HEK293T (cell line): ENCODE measurements at regions not wholly inside any gene's neighbourhood (a gene's known extent, or its start where the extent isn't known, plus 50 kb on each side); places are given as distances from the start of the nearest gene placed in this dataset.
"Not testable (repeated sequence)": the region's sequence is repeated elsewhere in the genome, so short reads cannot be mapped to it uniquely, and the experiment has no call there.

ENCODE experiments used
- CTCF ChIA-PET: fragments of 350-600 bp; formaldehyde crosslinking; extraction: SDS; loops from one replicate; lab custom pipeline; 2021; ENCODE audit warnings: antibody characterized with exemption, inconsistent platforms; lab: Yijun Ruan, JAX
- POLR2A ChIA-PET: fragments of 350-600 bp; formaldehyde crosslinking; extraction: SDS; loops from one replicate; lab custom pipeline; 2020; ENCODE audit warnings: antibody characterized with exemption, inconsistent platforms; lab: Yijun Ruan, JAX
- DNase-seq: peaks from one replicate; pipeline ENCODE4 v3.0.0; 2012; ENCODE audit warnings: mixed read lengths; ENCODE audit errors: extremely low spot score
- ARNT ChIP-seq: fragments of 450-650 bp; IDR thresholded peaks from 2 replicates; pipeline ENCODE4 v1.6.1; 2017; ENCODE audit warnings: mild to moderate bottlenecking
- BHLHE40 ChIP-seq: fragments of 450-650 bp; IDR thresholded peaks from 2 replicates; pipeline ENCODE4 v1.6.1; 2016; ENCODE audit warnings: mild to moderate bottlenecking, moderate library complexity, borderline replicate concordance
- CTBP1 ChIP-seq: fragments of 450-650 bp; IDR thresholded peaks from 2 replicates; pipeline ENCODE4 v1.6.1; 2016; ENCODE audit warnings: borderline replicate concordance
- ELF4 ChIP-seq: fragments of 450-650 bp; IDR thresholded peaks from 2 replicates; pipeline ENCODE4 v1.6.1; 2017; ENCODE audit warnings: antibody characterized with exemption
- FOXA1 ChIP-seq: fragments of 450-650 bp; IDR thresholded peaks from 2 replicates; pipeline ENCODE4 v1.6.1; 2016; ENCODE audit warnings: mild to moderate bottlenecking
- FOXK2 ChIP-seq: fragments of 450-650 bp; IDR thresholded peaks from 2 replicates; pipeline ENCODE4 v1.6.1; 2016; ENCODE audit warnings: mild to moderate bottlenecking
- FOXM1 ChIP-seq: fragments of 450-650 bp; IDR thresholded peaks from 2 replicates; pipeline ENCODE4 v1.6.1; 2017; ENCODE audit warnings: mild to moderate bottlenecking, borderline replicate concordance
- HDGF ChIP-seq: fragments of 450-650 bp; IDR thresholded peaks from 2 replicates; pipeline ENCODE4 v1.6.1; 2017; ENCODE audit warnings: antibody characterized with exemption, borderline replicate concordance
- L3MBTL2 ChIP-seq: fragments of 450-650 bp; conservative IDR thresholded peaks from 2 replicates; pipeline ENCODE4 v1.6.1; 2016; ENCODE audit warnings: mild to moderate bottlenecking
- LEF1 ChIP-seq: fragments of 450-650 bp; IDR thresholded peaks from 2 replicates; pipeline ENCODE4 v1.6.1; 2017; ENCODE audit warnings: mild to moderate bottlenecking, borderline replicate concordance
- NFRKB ChIP-seq: fragments of 450-650 bp; IDR thresholded peaks from 2 replicates; pipeline ENCODE4 v1.6.1; 2016; ENCODE audit warnings: mild to moderate bottlenecking, moderate library complexity
- SP1 ChIP-seq: fragments of 450-650 bp; IDR thresholded peaks from 2 replicates; pipeline ENCODE4 v1.6.1; 2017
- SUZ12 ChIP-seq: fragments of 450-650 bp; IDR thresholded peaks from 2 replicates; pipeline ENCODE4 v1.6.1; 2016; ENCODE audit warnings: mild to moderate bottlenecking
- TARDBP ChIP-seq: fragments of 450-650 bp; IDR thresholded peaks from 2 replicates; pipeline ENCODE4 v1.6.1; 2016
- ZNF384 ChIP-seq: fragments of 450-650 bp; IDR thresholded peaks from 2 replicates; pipeline ENCODE4 v1.6.1; 2016
- TF ChIP-seq, protein P1 (sequence below): fragments of 450-650 bp; IDR thresholded peaks from 2 replicates; pipeline ENCODE4 v1.6.1; 2016

DNA sequence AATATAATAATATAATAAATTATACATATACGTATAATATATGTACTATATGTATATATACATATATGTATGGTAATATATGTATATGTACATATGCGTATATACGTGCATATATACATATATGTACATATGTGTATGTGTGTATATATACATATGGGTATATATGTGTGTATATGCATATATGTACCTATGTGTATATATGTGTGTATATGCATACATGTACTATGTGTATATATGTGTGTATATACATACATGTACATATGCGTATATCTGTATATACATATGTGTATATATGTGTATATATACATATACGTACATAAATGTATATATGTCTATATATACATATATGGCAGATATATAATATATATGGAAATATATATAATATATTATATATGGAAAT lies 74.8 kb upstream of the ST3GAL6 start:
- ChIA-PET CTCF (no interaction called here), POLR2A (no interaction called here)
- TF ChIP-seq FOXA1 (no peak), FOXK2 (no peak), FOXM1 (no peak), ARNT (no peak), L3MBTL2 (no peak), NFRKB (no peak), BHLHE40 (no peak), ELF4 (no peak), HDGF (no peak), CTBP1 (no peak), LEF1 (no peak), SUZ12 (no peak), TARDBP (no peak)
- TF ChIP-seq, protein P1, sequence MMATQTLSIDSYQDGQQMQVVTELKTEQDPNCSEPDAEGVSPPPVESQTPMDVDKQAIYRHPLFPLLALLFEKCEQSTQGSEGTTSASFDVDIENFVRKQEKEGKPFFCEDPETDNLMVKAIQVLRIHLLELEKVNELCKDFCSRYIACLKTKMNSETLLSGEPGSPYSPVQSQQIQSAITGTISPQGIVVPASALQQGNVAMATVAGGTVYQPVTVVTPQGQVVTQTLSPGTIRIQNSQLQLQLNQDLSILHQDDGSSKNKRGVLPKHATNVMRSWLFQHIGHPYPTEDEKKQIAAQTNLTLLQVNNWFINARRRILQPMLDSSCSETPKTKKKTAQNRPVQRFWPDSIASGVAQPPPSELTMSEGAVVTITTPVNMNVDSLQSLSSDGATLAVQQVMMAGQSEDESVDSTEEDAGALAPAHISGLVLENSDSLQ = no peak
- no peak for DNase-seq

DNA sequence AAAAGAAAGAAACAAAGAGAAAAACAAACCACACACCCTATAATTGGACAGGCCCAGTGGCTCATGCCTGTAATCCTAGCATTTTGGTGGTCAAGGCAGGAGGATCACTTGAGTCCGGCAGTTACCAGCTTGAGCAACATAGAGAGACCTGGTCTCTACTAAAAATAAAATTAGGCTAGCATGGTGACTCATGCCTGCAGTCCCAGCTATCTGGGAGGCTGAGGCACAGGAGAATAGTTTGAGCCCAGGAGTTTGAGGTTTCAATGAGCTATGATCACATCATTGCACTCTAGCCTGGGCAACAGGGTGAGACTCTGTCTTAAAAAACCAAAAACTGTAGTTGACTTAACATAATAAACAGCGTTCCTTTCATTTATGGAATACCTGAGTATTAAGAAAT lies 72.3 kb upstream of the ST3GAL6 start:
- POLR2A ChIA-PET = no interaction called here
- TF ChIP-seq ARNT (no peak), FOXM1 (no peak), SUZ12 (no peak), NFRKB (no peak), CTBP1 (no peak), TARDBP (no peak), SP1 (no peak)
- TF ChIP-seq, protein P1 = no peak
- CTCF ChIA-PET = interaction anchor here (0.7 kb wide), 1 partner anchor 563 kb away, joined by 3 read pairs; no protein-coding TSS in a partner anchor
- no peak for DNase-seq

GRCh38 chr3:98691897-98692296 lies 71.2 kb upstream of the ST3GAL6 start:
- DNase-seq = no peak
- POLR2A ChIA-PET = no interaction called here
- CTCF ChIA-PET = no interaction called here
- TF ChIP-seq FOXA1 = no peak
- no peak for TF ChIP-seq ELF4
- no peak for TF ChIP-seq ARNT
- no peak for TF ChIP-seq TARDBP
- TF ChIP-seq NFRKB = no peak
- TF ChIP-seq L3MBTL2 = no peak
- no peak for TF ChIP-seq ZNF384
- TF ChIP-seq SUZ12 = no peak
- TF ChIP-seq BHLHE40 = no peak
- no peak for TF ChIP-seq LEF1

DNA sequence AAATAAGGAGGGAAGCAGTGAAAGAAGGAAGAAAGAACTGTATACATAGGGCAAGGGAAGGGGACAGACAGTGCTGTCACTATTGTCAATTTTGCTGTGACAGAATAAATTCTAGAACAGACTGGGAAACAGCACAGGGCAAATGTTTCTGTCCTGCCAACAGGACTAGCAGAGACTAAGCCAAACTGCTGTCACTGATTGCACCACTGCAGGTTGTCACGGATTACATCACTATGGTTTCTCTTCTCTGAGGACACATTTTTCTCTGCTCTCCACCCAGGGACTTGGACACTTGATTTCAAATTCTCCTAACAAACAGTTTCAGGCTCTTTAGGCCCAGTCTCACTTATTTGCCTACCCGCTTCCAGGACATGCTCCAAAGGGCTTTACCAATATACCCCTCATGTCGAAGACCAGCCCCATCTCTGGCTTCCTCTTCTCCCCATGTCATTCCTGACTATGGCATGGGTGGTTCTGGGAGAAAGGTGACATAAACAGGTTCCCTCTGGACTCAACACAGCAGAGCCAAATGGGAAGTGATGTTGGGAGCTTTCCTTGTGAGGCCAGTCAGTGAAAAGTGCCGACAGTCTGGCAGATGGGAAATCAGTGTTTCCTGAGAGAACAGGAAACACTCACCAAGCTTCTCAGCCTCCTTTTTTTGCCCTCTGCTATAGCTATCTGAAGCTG lies 70.2 kb upstream of the ST3GAL6 start:
- ChIA-PET CTCF (no interaction called here), POLR2A (no interaction called here)
- no peak for TF ChIP-seq BHLHE40
- no peak for TF ChIP-seq SUZ12
- no peak for TF ChIP-seq TARDBP
- no peak for TF ChIP-seq HDGF
- no peak for TF ChIP-seq ZNF384
- TF ChIP-seq ARNT = no peak
- TF ChIP-seq FOXM1 = no peak
- no peak for TF ChIP-seq CTBP1
- no peak for TF ChIP-seq SP1
- DNase-seq = no peak

- TF ChIP-seq ZNF384 = no peak
- TF ChIP-seq, protein P1 = no peak
- no peak for TF ChIP-seq CTBP1
- TF ChIP-seq L3MBTL2 = no peak
- no peak for TF ChIP-seq ARNT
- TF ChIP-seq FOXA1 = no peak
- no peak for TF ChIP-seq BHLHE40
- TF ChIP-seq ELF4 = no peak
- TF ChIP-seq FOXM1 = no peak
- TF ChIP-seq SUZ12 = no peak
- POLR2A ChIA-PET = no interaction called here
- CTCF ChIA-PET = no interaction called here
- no peak for DNase-seq
Observed at GRCh38 chr3:98695796-98696195, 67.3 kb upstream of the ST3GAL6 start.

DNA sequence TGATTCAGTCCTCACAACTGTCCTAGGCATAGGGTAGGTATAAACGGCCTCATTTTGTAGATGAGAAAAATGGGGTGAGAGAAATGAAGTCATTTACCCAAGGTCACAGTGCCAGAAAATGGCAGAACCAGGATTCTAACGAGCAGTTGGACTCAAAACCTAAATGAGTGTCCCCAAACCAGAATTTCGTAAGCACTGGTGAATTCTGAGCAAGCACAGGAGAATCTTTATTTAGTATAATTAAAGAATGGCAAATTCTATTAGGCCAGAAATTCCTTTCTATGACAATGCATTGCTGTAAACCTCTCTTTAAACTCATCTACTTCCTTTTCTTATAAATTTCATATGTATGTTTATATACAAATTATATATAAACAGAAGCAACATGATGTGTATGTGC lies 66.8 kb upstream of the ST3GAL6 start:
- POLR2A ChIA-PET, DNase-seq, CTCF ChIA-PET: not testable (repeated sequence)

DNA sequence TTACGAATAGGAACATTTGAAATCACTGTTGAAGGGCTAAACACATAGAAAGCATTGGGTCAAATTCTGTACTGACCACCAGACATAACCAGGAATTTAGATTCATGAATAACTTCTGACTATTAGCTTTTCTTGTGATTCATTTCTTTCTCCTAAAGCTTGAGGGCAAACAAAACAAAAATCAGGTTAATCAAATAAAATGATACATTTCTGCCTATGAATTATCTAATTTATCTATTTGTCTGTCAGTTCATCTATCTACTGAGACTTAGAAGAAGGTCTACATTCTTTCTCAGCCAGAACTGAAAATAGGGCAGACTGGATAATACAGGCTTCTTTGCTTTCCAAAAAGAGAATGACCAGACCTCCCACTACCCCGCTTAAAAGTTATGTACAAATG lies 65.9 kb upstream of the ST3GAL6 start:
- TF ChIP-seq FOXK2 (no peak), NFRKB (no peak), SUZ12 (no peak), FOXA1 (no peak), TARDBP (no peak), ZNF384 (no peak), SP1 (no peak), ELF4 (no peak), ARNT (no peak), L3MBTL2 (no peak), FOXM1 (no peak), HDGF (no peak), LEF1 (no peak), BHLHE40 (no peak)
- TF ChIP-seq, protein P1 = no peak
- ChIA-PET CTCF (no interaction called here), POLR2A (no interaction called here)
- no peak for DNase-seq
